ENCODE measurements at regions not wholly inside any gene's neighbourhood (a gene's known extent, or its start where the extent isn't known, plus 50 kb on each side); places are given as distances from the start of the nearest gene placed in this dataset.

DNA sequence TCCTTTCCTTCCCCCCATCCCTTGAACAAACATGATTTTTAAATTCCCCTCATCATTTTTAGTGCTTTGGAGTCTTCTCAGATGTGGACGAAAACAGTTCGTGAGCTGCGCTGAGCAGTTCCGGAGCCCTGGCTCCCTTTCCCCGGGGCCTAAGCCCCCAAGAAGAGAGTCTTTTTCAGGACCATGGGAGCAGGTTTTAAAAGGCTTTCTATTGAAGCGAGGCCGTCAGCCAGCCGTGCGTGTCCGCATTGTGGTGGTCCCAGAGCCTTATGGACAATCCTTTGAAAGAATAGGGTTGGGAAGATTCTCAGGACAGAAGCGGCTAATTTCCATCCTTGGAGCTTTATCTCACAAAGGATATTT is 290.7 kb downstream of the SOX11 start:
- Histone ChIP-seq H3K14ac (ENCODE audit: insufficient read depth, low read length) (no peak overlapping the region), H3K4ac (ENCODE audit: low read depth, low read length) (no peak overlapping the region), H3K79me2 (ENCODE audit: insufficient read depth, low read length) (no peaks in the 10 kb centered on the region), H2BK120ac (ENCODE audit: low read depth, low read length, poor library complexity, severe bottlenecking) (no peak overlapping the region), H3K18ac (ENCODE audit: insufficient read length, low read depth, low read length) (no peak overlapping the region), H3K4me2 (ENCODE audit: insufficient read depth, insufficient read length, low read length) (no peak overlapping the region), H3K79me1 (ENCODE audit: insufficient read depth, low read depth, low read length, poor library complexity, severe bottlenecking) (no peaks in the 10 kb centered on the region), H3K4me1 (ENCODE audit: insufficient read depth, low read length) (no peaks in the 10 kb centered on the region), H3K9me3 (ENCODE audit: control insufficient read depth, low read depth, low read length) (no peaks in the 10 kb centered on the region), H2BK12ac (ENCODE audit: insufficient read length, low read depth, low read length) (no peak overlapping the region), H4K8ac (replicated peaks; ENCODE audit: insufficient read length, low read depth, low read length) (no peak overlapping the region), H2BK15ac (ENCODE audit: low read depth, low read length) (no peak overlapping the region), H3K27me3 (ENCODE audit: insufficient read depth, low read length) (no peaks in the 10 kb centered on the region), H2BK5ac (ENCODE audit: insufficient read length, low read length) (no peak overlapping the region), H3K9ac (ENCODE audit: extremely low read depth, insufficient read length, low read length) (no peak overlapping the region), H4K20me1 (ENCODE audit: control insufficient read depth, insufficient read depth, insufficient read length) (no peaks in the 10 kb centered on the region), H2AK5ac (ENCODE audit: insufficient read length, low read length) (no peak overlapping the region), H3K23me2 (ENCODE audit: insufficient read length, low read depth, low read length, poor library complexity, severe bottlenecking) (peaks cover 7% of the 10 kb centered on the region), H3K27ac (ENCODE audit: insufficient read length, low read depth, low read length) (no peak overlapping the region), H3T11ph (ENCODE audit: low read length) (no peak overlapping the region), H4K5ac (ENCODE audit: insufficient read length, low read depth, low read length) (no peak overlapping the region), H2AFZ (ENCODE audit: low read length) (no peak overlapping the region), H4K91ac (ENCODE audit: insufficient read length, low read depth, low read length) (no peak overlapping the region), H2BK20ac (ENCODE audit: low read depth, low read length, poor library complexity, severe bottlenecking) (no peak overlapping the region), H3K23ac (ENCODE audit: insufficient read length, low read depth, low read length) (no peak overlapping the region), H3K56ac (ENCODE audit: insufficient read length, low read depth, low read length) (no peak overlapping the region)
- Mint-ChIP-seq H3K36me3 (ENCODE audit: insufficient read depth in 1 of 3, low read depth in 3 of 3) (peaks cover 0 to 3% (median 0%) of the 10 kb centered on the region in 3 experiments; a peak in 1 of 7 replicates), H3K27me3 (ENCODE audit: low read depth) (peaks cover 9% of the 10 kb centered on the region), H3K4me1 (peaks cover 38 to 43% of the 10 kb centered on the region in 2 experiments), H3K9me3 (no peaks in the 10 kb centered on the region), H3K27ac (no peak overlapping the region; a peak in 1 of 7 replicates), H3K4me3 (no peak overlapping the region; a peak in 1 of 5 replicates)
- WGBS (ENCODE audit: extremely low coverage, insufficient read length, low lambda C conversion rate) = no CpG with 5 or more reads among the region's 11 CpGs
- TF ChIP-seq CTCF (conservative IDR thresholded peaks at IDR 0.05) = no peak
- DNase-seq = no peak

Measured in H9 (cell line).